ENCODE measurements at regions not wholly inside any gene's neighbourhood (a gene's known extent, or its start where the extent isn't known, plus 50 kb on each side); places are given as distances from the start of the nearest gene placed in this dataset.
"Not testable (repeated sequence)": the region's sequence is repeated elsewhere in the genome, so short reads cannot be mapped to it uniquely, and the experiment has no call there.

DNA sequence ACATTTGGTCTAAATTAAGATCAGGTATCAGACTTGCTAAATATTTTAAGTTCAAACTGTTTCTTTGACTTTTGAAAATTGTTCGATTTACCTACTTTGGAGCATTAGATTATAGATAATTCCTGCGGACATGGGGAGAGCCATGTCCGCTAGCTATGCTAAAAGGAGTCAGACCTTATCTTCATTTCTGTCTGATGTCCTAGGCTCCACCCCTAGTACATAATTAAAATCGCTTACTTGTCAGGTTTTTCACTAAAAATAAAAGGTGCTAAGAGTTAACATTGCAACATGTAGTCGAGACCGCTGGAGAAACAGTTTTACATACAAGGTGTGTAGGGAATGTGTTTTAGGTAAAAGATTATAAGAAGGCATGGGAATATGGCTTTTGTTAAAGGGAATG, 71.9 kb upstream of the EPS8L3 start:
- TF ChIP-seq EP300 (IDR thresholded peaks at IDR 0.05) = not testable (repeated sequence)
- TF ChIP-seq, protein P1, sequence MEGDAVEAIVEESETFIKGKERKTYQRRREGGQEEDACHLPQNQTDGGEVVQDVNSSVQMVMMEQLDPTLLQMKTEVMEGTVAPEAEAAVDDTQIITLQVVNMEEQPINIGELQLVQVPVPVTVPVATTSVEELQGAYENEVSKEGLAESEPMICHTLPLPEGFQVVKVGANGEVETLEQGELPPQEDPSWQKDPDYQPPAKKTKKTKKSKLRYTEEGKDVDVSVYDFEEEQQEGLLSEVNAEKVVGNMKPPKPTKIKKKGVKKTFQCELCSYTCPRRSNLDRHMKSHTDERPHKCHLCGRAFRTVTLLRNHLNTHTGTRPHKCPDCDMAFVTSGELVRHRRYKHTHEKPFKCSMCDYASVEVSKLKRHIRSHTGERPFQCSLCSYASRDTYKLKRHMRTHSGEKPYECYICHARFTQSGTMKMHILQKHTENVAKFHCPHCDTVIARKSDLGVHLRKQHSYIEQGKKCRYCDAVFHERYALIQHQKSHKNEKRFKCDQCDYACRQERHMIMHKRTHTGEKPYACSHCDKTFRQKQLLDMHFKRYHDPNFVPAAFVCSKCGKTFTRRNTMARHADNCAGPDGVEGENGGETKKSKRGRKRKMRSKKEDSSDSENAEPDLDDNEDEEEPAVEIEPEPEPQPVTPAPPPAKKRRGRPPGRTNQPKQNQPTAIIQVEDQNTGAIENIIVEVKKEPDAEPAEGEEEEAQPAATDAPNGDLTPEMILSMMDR (IDR thresholded peaks at IDR 0.05) = not testable (repeated sequence)

Measured in stomach (tissue), 4 donors.